ENCODE measurements at regions not wholly inside any gene's neighbourhood (a gene's known extent, or its start where the extent isn't known, plus 50 kb on each side); places are given as distances from the start of the nearest gene placed in this dataset.
"Not testable (repeated sequence)": the region's sequence is repeated elsewhere in the genome, so short reads cannot be mapped to it uniquely, and the experiment has no call there.

DNA sequence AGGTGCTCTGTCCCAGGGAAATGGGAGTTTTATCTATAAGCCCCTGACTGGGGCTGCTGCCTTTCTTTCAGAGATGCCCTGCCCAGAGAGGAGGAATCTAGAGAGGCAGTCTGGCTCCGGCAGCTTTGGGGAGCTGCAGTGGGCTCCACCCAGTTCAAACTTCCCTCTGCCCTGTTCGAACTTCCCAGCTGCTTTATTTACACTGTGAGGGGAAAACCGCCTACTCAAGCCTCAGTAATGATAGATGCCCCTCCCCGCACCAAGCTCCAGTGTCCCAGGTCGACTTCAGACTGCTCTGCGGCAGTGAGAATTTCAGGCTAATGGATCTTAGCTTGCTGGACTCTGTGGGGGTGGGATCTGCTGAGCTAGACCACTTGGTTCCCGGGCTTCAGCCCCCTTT, 83.0 kb upstream of the SP4 start:
- TF ChIP-seq, protein P1, sequence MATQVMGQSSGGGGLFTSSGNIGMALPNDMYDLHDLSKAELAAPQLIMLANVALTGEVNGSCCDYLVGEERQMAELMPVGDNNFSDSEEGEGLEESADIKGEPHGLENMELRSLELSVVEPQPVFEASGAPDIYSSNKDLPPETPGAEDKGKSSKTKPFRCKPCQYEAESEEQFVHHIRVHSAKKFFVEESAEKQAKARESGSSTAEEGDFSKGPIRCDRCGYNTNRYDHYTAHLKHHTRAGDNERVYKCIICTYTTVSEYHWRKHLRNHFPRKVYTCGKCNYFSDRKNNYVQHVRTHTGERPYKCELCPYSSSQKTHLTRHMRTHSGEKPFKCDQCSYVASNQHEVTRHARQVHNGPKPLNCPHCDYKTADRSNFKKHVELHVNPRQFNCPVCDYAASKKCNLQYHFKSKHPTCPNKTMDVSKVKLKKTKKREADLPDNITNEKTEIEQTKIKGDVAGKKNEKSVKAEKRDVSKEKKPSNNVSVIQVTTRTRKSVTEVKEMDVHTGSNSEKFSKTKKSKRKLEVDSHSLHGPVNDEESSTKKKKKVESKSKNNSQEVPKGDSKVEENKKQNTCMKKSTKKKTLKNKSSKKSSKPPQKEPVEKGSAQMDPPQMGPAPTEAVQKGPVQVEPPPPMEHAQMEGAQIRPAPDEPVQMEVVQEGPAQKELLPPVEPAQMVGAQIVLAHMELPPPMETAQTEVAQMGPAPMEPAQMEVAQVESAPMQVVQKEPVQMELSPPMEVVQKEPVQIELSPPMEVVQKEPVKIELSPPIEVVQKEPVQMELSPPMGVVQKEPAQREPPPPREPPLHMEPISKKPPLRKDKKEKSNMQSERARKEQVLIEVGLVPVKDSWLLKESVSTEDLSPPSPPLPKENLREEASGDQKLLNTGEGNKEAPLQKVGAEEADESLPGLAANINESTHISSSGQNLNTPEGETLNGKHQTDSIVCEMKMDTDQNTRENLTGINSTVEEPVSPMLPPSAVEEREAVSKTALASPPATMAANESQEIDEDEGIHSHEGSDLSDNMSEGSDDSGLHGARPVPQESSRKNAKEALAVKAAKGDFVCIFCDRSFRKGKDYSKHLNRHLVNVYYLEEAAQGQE (IDR thresholded peaks at IDR 0.05; ENCODE audit: low read depth, low read length) = not testable (repeated sequence)
- TF ChIP-seq, protein P2, sequence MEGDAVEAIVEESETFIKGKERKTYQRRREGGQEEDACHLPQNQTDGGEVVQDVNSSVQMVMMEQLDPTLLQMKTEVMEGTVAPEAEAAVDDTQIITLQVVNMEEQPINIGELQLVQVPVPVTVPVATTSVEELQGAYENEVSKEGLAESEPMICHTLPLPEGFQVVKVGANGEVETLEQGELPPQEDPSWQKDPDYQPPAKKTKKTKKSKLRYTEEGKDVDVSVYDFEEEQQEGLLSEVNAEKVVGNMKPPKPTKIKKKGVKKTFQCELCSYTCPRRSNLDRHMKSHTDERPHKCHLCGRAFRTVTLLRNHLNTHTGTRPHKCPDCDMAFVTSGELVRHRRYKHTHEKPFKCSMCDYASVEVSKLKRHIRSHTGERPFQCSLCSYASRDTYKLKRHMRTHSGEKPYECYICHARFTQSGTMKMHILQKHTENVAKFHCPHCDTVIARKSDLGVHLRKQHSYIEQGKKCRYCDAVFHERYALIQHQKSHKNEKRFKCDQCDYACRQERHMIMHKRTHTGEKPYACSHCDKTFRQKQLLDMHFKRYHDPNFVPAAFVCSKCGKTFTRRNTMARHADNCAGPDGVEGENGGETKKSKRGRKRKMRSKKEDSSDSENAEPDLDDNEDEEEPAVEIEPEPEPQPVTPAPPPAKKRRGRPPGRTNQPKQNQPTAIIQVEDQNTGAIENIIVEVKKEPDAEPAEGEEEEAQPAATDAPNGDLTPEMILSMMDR (IDR thresholded peaks at IDR 0.05 in 2 of 3, conservative IDR thresholded peaks at IDR 0.05 in 1 of 3; ENCODE audit: control insufficient read depth in 2 of 3, extremely low read depth in 1 of 3, insufficient read depth in 1 of 3, low read depth in 3 of 3, low read length in 3 of 3) = not testable (repeated sequence)
- TF ChIP-seq EZH2 (IDR thresholded peaks at IDR 0.05; ENCODE audit: borderline replicate concordance, control insufficient read depth, low read depth, low read length) = not testable (repeated sequence)
